ENCODE measurements at regions not wholly inside any gene's neighbourhood (a gene's known extent, or its start where the extent isn't known, plus 50 kb on each side); places are given as distances from the start of the nearest gene placed in this dataset.
A peak's percentile ranks its signal among the peaks of the same experiment; 100 is the strongest.

- TF ChIP-seq CEBPZ (IDR thresholded peaks at IDR 0.05; ENCODE audit: borderline replicate concordance, low read depth, low read length) (no peak), CEBPG (CRISPR knock-in tag; IDR thresholded peaks at IDR 0.05) (no peak), CEBPG (tag; conservative IDR thresholded peaks at IDR 0.05 in 1 of 2, IDR thresholded peaks at IDR 0.05 in 1 of 2) (peak in 1 of 2 experiments; percentile 15; a peak in 1 of 4 replicates), CEBPB (tag; IDR thresholded peaks at IDR 0.05) (peak; percentile 53), TCF7L2 (IDR thresholded peaks at IDR 0.05; ENCODE audit: low read depth, low read length) (no peak), ZNF174 (CRISPR knock-in tag; IDR thresholded peaks at IDR 0.05) (no peak), CREM (IDR thresholded peaks at IDR 0.05; ENCODE audit: low read depth) (no peak)
- H3K4me2 ChIP-seq (ENCODE audit: insufficient read depth, low read length) = no peak overlapping the region
- POLR2A ChIA-PET = no interaction called here
- 0% methylated on average over 2 of the region's 2 CpGs for WGBS (ENCODE audit: insufficient coverage, low coverage, missing lambda C conversion rate)
- CTCF ChIA-PET (ENCODE audit: low intra/inter-chr PET ratio) = no interaction called here
- H3K27ac ChIP-seq (ENCODE audit: extremely low read depth, low read depth, low read length) = no peak overlapping the region
- H3K9ac ChIP-seq (ENCODE audit: insufficient read depth in 1 of 2, low read depth in 2 of 2, low read length in 2 of 2) = no peak overlapping the region
- no peaks in the 10 kb centered on the region for H3K79me2 ChIP-seq (ENCODE audit: control insufficient read depth, insufficient read depth, low read length)
- H3K4me1 ChIP-seq (replicated peaks in 1 of 2; ENCODE audit: control insufficient read depth in 2 of 2, insufficient read depth in 2 of 2, low read length in 2 of 2) = no peaks in the 10 kb centered on the region
- FAIRE-seq = no peak
- ATAC-seq = no peak
- H3K4me3 ChIP-seq = no peak overlapping the region
- H3K27me3 ChIP-seq (ENCODE audit: control insufficient read depth in 2 of 2, insufficient read depth in 2 of 2, low read length in 2 of 2) = peaks cover 0 to 4% of the 10 kb centered on the region in 2 experiments; a peak in 1 of 5 replicates
- no peaks in the 10 kb centered on the region for H4K20me1 ChIP-seq (replicated peaks; ENCODE audit: control insufficient read depth, insufficient read depth, low read length)
- no peak for DNase-seq (ENCODE audit: extremely low read depth in 1 of 4, low spot score in 3 of 4)
- no peak overlapping the region for H2AFZ ChIP-seq (ENCODE audit: low read depth, low read length)
- H3K9me1 ChIP-seq (ENCODE audit: control insufficient read depth, insufficient read depth, low read length) = no peaks in the 10 kb centered on the region
- no peaks in the 10 kb centered on the region for H3K36me3 ChIP-seq (ENCODE audit: control insufficient read depth, insufficient read depth, low read length)
- in situ Hi-C loops (cut with MboI) (no loop called here), intact Hi-C loops (cut with micrococcal nuclease) (loop anchor here (10.0 kb wide), 1 partner anchor 961 kb away; no protein-coding TSS in a partner anchor)
- no TSS peak for BruUV-seq (replicated peaks)
- H3K9me3 ChIP-seq (replicated peaks; ENCODE audit: control insufficient read depth, insufficient read depth, low read depth, low read length) = no peaks in the 10 kb centered on the region
Observed at GRCh38 chr7:94284104-94284503, 110.6 kb upstream of the COL1A2 start.
